HG02943 (cell line): ENCODE measurements at regions not wholly inside any gene's neighbourhood (a gene's known extent, or its start where the extent isn't known, plus 50 kb on each side); places are given as distances from the start of the nearest gene placed in this dataset.
"Not testable (repeated sequence)": the region's sequence is repeated elsewhere in the genome, so short reads cannot be mapped to it uniquely, and the experiment has no call there.

ENCODE experiments used
- ATAC-seq: cut with Tn5 transposase; IDR thresholded peaks from one replicate; pipeline ENCODE4 v1.9.1; 2021; ENCODE audit warnings: mild to moderate bottlenecking, low read depth, moderate library complexity; ENCODE audit not compliant: unreplicated experiment

DNA sequence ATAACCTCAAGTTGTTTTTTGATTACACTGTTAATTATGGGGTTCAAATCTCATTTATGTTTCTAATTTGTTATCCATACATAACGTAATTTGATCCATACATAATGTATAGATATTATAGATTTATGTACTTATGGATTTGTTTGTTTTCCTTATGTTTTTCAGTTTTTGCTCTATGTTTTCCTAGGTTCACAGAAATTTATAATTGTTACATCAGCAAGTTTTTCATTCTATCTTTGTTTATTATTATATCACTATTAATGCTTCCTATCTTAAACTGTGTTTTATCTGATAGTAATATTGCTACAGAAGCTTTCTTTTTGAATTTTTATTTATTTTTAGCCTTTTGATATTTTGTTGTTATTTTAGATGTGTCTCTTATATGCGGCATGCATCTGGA lies 194.3 kb upstream of the SOX21 start:
- no peak for ATAC-seq

- no peak for ATAC-seq
Observed at GRCh38 chr13:94902722-94903407, 190.5 kb upstream of the SOX21 start.

DNA sequence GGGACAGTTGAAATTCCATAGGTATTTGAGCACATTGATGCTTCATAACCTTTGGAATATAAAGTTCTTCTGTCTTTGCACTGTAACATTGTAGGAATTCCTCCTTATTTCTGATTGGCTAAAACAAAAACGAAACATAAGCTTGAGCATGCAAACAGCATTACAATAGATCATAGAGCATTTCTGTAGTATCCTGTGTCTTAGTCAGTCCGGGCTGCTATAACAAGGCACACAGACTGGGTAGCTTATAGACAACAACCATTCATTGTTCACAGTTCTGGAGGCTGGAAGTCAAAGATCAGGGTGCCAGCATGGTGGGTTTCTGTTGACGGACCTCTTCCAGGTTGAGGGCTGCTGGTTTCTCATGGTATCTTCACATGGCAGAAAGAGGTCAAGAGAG lies 188.7 kb upstream of the SOX21 start:
- ATAC-seq, result no peak

DNA sequence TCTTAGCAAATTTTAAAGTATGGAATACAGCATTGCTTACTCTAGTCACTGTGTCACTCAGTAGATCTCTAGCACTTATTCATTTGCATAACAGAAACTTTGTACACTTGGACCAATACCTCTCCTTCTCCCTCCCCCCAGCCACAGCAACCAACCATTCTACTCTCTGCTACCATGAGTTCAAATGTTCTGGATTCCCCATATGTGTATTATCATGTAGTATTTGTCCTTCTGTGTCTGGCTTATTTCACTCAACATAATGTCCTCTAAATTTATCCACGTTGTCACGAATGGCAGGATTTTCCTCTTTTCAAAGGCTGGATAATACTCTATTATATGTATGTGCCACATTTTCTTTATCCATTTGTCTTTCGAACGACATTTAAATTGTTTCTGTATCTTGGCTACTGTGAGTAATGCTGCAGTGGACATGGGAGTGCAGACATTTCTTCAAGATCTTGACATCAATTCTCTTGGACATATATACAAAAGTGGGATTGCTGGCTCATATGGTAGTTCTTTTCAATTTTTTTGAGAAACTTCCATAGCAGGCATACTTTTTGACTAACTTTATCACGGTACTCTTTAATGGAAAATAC lies 184.5 kb upstream of the SOX21 start:
- ATAC-seq, result no peak

DNA sequence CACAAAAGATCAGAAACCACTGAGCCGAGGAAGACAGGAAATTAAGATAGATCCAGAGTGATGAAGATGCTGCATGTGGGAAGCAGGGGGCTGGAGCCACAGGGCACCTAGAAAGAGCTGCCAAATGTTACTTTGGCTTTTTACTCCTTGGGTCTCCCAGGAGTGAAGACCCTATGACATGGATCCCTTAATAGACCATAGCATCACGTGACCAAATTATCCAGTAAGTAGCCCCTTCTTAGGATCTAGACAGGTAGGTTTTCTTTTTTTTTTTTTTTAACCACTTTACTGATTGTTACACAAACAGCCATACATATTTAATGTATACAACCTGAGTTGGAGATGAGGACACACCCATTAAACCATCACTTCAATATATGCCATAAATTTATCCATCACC lies 183.9 kb upstream of the SOX21 start:
- no peak for ATAC-seq

- ATAC-seq, result no peak
Observed at GRCh38 chr13:94886191-94886590, 173.8 kb upstream of the SOX21 start.

- ATAC-seq, result no peak
Observed at GRCh38 chr13:94880463-94880862, 168.1 kb upstream of the SOX21 start.

- no peak for ATAC-seq
Observed at GRCh38 chr13:94878602-94879165, 166.3 kb upstream of the SOX21 start.

DNA sequence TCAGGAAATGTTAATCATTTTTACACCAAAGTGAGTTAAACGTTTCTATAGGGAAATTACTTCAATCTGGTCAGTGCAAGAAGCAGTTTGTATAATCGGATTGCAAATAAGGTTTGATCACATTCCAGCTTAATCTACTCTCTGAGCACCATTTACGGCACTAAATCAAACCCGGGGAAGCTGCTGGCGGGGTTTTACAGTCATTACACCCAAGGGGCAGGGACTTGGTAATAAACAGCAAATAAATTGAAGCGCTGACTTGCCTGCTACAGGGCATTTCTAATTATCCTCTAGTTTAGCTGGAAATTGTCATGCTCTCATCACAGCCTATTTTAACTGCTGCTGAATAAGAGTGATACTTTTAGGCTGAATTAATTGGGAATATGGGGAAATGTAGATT lies 152.1 kb upstream of the SOX21 start:
- ATAC-seq, result no peak

DNA sequence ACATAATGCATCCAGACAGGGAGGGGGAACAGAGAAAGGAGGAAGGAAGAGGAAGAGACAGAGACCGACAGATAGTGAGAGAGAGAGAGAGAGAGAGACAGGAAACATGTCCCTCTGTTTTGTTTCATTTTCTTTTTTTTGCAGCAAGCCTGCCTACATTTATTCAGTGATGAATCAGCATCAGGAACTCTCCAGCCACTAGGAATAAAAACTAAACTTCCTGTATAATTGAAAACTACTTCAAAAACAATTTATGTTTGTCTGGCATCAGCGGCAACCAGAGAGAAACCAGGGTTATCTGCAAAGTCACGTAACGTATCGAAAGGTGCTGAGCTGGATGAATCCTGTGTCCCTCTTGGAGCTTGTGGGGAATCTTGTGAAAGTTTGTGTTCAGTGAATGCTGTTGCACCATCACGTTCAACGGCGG lies 148.6 kb upstream of the SOX21 start:
- peak; percentile 65 for ATAC-seq

GRCh38 chr13:94859811-94860210 lies 147.5 kb upstream of the SOX21 start:
- no peak for ATAC-seq

DNA sequence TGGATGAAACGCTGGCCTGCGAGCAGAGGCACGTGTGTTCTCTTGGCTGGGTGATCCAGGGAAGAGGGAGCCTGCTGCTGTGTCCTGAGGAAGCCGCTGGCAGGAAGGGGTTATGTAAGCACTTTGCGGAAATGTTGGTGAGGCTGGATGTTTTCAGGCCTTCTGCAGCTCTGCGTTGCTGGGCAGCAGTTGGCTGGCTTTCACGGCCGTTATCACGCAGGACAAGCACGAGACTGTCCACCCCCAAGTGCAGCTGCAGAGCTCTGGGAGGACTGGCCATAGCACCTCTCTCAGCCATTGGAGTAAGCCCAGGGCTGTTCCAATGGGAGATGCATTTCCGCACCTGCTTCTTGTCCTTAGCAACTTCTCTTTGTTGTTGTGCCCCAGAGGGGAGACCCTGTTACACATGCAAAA lies 146.9 kb upstream of the SOX21 start:
- ATAC-seq, result no peak

DNA sequence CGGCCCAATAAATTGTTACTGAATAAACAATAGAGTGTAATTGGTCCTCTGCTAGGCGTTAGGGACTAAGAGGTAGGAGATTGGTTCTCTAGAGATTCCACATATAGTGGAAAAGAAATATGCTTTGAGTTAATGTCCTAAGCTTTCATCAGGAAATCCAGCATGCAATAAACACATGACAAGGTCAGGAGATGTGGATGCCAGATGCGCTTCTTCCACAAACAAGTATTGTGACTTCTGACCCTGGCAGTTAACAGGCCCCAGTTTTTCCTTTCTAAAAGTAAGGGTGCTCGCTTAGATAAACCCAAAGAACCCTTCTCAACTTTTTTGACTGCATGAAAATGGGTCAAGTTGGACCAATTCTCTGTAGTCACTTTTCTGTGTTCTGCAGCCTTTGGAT lies 146.5 kb upstream of the SOX21 start:
- no peak for ATAC-seq

- no peak for ATAC-seq
Observed at GRCh38 chr13:94854688-94855087, 142.3 kb upstream of the SOX21 start.

DNA sequence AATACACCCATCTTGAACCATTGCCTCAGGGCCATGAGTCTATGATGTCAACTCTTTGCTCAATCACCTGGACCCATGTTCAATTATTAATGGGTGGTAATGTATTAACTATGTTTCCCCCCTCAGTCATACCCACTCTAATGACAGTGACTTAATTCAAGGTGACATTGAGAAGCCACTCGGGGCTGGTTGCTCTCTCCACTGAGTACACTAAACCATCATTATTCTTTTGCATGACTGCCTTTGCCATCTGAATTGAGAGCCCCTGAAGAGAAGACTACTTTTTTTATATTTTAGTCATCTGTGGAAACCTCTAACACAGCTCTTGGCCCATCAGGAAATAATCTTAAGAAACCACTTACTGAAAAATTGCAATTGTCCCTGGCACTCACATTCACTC lies 139.2 kb upstream of the SOX21 start:
- ATAC-seq, result no peak

DNA sequence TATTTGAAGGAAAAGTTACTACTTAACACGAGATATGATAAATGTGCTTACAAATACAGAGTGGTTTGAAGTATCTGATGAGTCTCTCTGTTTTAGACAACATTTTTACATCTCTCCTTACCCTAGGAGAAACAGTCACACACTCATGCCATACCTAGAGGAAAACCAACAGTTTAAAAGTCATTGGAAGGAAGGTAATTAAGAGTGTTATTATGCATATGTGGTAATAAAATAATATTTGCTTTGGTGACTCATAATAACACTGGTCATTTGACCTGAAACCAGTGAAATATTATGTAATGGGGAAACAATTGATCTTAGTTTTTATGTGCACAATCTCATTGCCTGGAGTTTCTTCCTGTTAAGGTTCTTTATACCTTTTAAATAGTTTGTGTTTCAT lies 136.9 kb upstream of the SOX21 start:
- no peak for ATAC-seq

GRCh38 chr13:94842901-94843300 lies 130.6 kb upstream of the SOX21 start:
- ATAC-seq, result no peak

- not testable (repeated sequence) for ATAC-seq
Observed at GRCh38 chr13:94837056-94837455, 124.7 kb upstream of the SOX21 start.

GRCh38 chr13:94829837-94830365 lies 117.6 kb upstream of the SOX21 start:
- ATAC-seq, result no peak

- no peak for ATAC-seq
Observed at GRCh38 chr13:94829185-94829836, 117.0 kb upstream of the SOX21 start.

GRCh38 chr13:94827566-94827965 lies 115.2 kb upstream of the SOX21 start:
- ATAC-seq, result no peak
